HepG2 (cell line): ENCODE measurements at regions not wholly inside any gene's neighbourhood (a gene's known extent, or its start where the extent isn't known, plus 50 kb on each side); places are given as distances from the start of the nearest gene placed in this dataset.
"Not testable (repeated sequence)": the region's sequence is repeated elsewhere in the genome, so short reads cannot be mapped to it uniquely, and the experiment has no call there.

Experiments
- ATAC-seq: fragments of 200-7000 bp; cut with Tn5 transposase; 3 replicates; pipeline ENCODE4 v1.9.1; 2020; ENCODE audit warnings: mild to moderate bottlenecking, moderate library complexity
- BruUV-seq: library from RNA; stranded (reverse); fragments of 400-500 nt; replicated peaks from 2 replicates; lab custom pipeline; 2021; lab: Mats Ljungman, UMichigan
- CTCF ChIA-PET: fragments of 300-600 bp; formaldehyde crosslinking; extraction: SDS; loops from one replicate; lab custom pipeline; 2021; ENCODE audit warnings: low total read pairs, inconsistent platforms, low intra/inter-chr PET ratio; lab: Yijun Ruan, JAX
- POLR2A ChIA-PET: fragments of 350-600 bp; sonication (Branson Sonifier 250); formaldehyde crosslinking; loops from one replicate; lab custom pipeline; 2020; ENCODE audit warnings: antibody characterized with exemption, inconsistent platforms; lab: Yijun Ruan, JAX
- DNase-seq: peaks from one replicate; pipeline ENCODE4 v3.0.0-alpha.2; 2015; ENCODE audit warnings: low spot score
- FAIRE-seq: peaks from 3 replicates; lab custom pipeline; 2011; peaks lifted over from hg19 to GRCh38; lab: Jason Lieb, UNC
- H2AFZ ChIP-seq: one replicate; pipeline ENCODE4 v1.6.1; 2011; ENCODE audit warnings: low read length, inconsistent platforms
- H3K27ac ChIP-seq: fragments of 300-600 bp; 3 replicates; pipeline ENCODE4 v1.8.0; 2011; ENCODE audit warnings: mixed run types, mild to moderate bottlenecking, mixed read lengths, low read length, inconsistent platforms; ENCODE audit not compliant: insufficient read depth; ENCODE audit errors: extremely low read length
- H3K27me3 ChIP-seq, 2 experiments: fragments of 200-600 bp in 1 of 2; 2 replicates in 1 of 2; 3 replicates in 1 of 2; pipeline versions ENCODE4 v1.6.0 to v1.8.0; 2011; ENCODE audit warnings: low read length in 2 of 2, mild to moderate bottlenecking in 2 of 2, moderate library complexity in 2 of 2, inconsistent platforms in 1 of 2; ENCODE audit not compliant: insufficient read depth in 2 of 2, control insufficient read depth in 1 of 2
- H3K36me3 ChIP-seq, 2 experiments: fragments of 200-600 bp in 1 of 2; replicated peaks in 1 of 2; 2 replicates in 1 of 2; 3 replicates in 1 of 2; pipeline versions ENCODE4 v1.5.1 to v1.8.0; 2011; ENCODE audit warnings: low read length in 2 of 2, inconsistent platforms in 1 of 2; ENCODE audit not compliant: insufficient read depth in 2 of 2, control insufficient read depth in 1 of 2
- H3K4me1 ChIP-seq: 2 replicates; pipeline ENCODE4 v1.5.1; 2012; ENCODE audit warnings: low read length, inconsistent platforms; ENCODE audit not compliant: insufficient read depth
- H3K4me2 ChIP-seq: 2 replicates; pipeline ENCODE4 v1.6.0; 2011; ENCODE audit warnings: low read depth, low read length, inconsistent platforms
- H3K4me3 ChIP-seq, 3 experiments: fragments of 200-600 bp in 1 of 3; sonication (generic), shearing (Covaris generic) in 1 of 3; replicated peaks in 1 of 3; 2 replicates each; pipeline ENCODE4 v1.5.1; 2011 to 2016; ENCODE audit warnings: low read length in 3 of 3, inconsistent platforms in 2 of 3, low read depth in 2 of 3, mild to moderate bottlenecking in 2 of 3, control low read depth in 1 of 3, mixed read lengths in 1 of 3; ENCODE audit not compliant: insufficient read depth in 1 of 3
- H3K79me2 ChIP-seq: one replicate; pipeline ENCODE4 v1.6.1; 2011; ENCODE audit warnings: low read length, inconsistent platforms; ENCODE audit not compliant: insufficient read depth
- H3K9ac ChIP-seq: 2 replicates; pipeline ENCODE4 v1.6.0; 2011; ENCODE audit warnings: mild to moderate bottlenecking, low read depth, low read length, inconsistent platforms; ENCODE audit not compliant: insufficient read depth
- H3K9me3 ChIP-seq: 2 replicates; pipeline ENCODE4 v1.5.1; 2012; ENCODE audit warnings: mild to moderate bottlenecking, low read length
- H4K20me1 ChIP-seq: 2 replicates; pipeline ENCODE4 v1.6.0; 2011; ENCODE audit warnings: inconsistent platforms, mild to moderate bottlenecking, low read length, moderate library complexity; ENCODE audit not compliant: insufficient read depth
- DBP ChIP-seq: sonication (generic); formaldehyde crosslinking; IDR thresholded peaks from 2 replicates; pipeline ENCODE4 v1.4.0; 2020; ENCODE audit warnings: missing genetic modification reagents; ENCODE audit errors: not compliant biosample characterization
- NCOR1 ChIP-seq: fragments of 200-600 bp; sonication (generic); IDR thresholded peaks from 2 replicates; pipeline ENCODE4 v1.7.0; 2017; ENCODE audit warnings: antibody characterized with exemption, low read length, borderline replicate concordance
- NRL ChIP-seq: sonication (generic); formaldehyde crosslinking; IDR thresholded peaks from 2 replicates; pipeline ENCODE4 v1.5.0; 2020; ENCODE audit warnings: missing genetic modification reagents, mild to moderate bottlenecking, moderate library complexity, borderline replicate concordance
- RBM39 ChIP-seq: fragments of 200-400 bp; formaldehyde crosslinking; IDR thresholded peaks from one replicate; pipeline ENCODE4 v1.6.1; 2018; ENCODE audit warnings: antibody characterized with exemption, mild to moderate bottlenecking, low read depth, low read length; ENCODE audit not compliant: poor library complexity, severe bottlenecking
- SKI ChIP-seq: fragments of 450-650 bp; IDR thresholded peaks from one replicate; pipeline ENCODE4 v1.6.1; 2018; ENCODE audit warnings: mild to moderate bottlenecking; ENCODE audit not compliant: partially characterized antibody
- TFDP2 ChIP-seq: sonication (generic); formaldehyde crosslinking; IDR thresholded peaks from 2 replicates; pipeline ENCODE4 v1.4.0; 2020; ENCODE audit warnings: missing genetic modification reagents
- TRIM22 ChIP-seq: fragments of 450-650 bp; IDR thresholded peaks from 2 replicates; pipeline ENCODE4 v1.6.1; 2017
- ZBTB37 ChIP-seq: sonication (generic); formaldehyde crosslinking; IDR thresholded peaks from 2 replicates; pipeline ENCODE4 v1.4.0; 2020; ENCODE audit warnings: mild to moderate bottlenecking, missing genetic modification reagents
- ZNF619 ChIP-seq: sonication (generic); formaldehyde crosslinking; IDR thresholded peaks from 2 replicates; pipeline ENCODE4 v1.4.0; 2020; ENCODE audit warnings: mild to moderate bottlenecking, missing genetic modification reagents
- ZNF83 ChIP-seq: sonication (generic); formaldehyde crosslinking; IDR thresholded peaks from 2 replicates; pipeline ENCODE4 v1.4.0; 2020; ENCODE audit warnings: missing genetic modification reagents, mild to moderate bottlenecking, borderline replicate concordance
- ZNF850 ChIP-seq: sonication (generic); formaldehyde crosslinking; conservative IDR thresholded peaks from 2 replicates; pipeline ENCODE4 v1.9.0; 2021; ENCODE audit warnings: mild to moderate bottlenecking, missing genetic modification reagents
- WGBS: methylation state at CpG from one replicate; pipeline ENCODE4 v1.1.6; 2017; ENCODE audit warnings: low lambda C conversion rate; 5-methylcytosine and 5-hydroxymethylcytosine counted together
- in situ Hi-C: cut with HindIII; loops from 2 replicates; pipeline ENCODE4 v1.10.0; 2017; ENCODE audit warnings: low pct_unique_long_range_greater_than_20kb; ENCODE audit not compliant: extremely low pct_ligation_motif_present
- intact Hi-C: fragments of 100-400 bp; cut with micrococcal nuclease; formaldehyde crosslinking; loops from one replicate; pipeline ENCODE4 v1.10.0; 2022; ENCODE audit not compliant: unreplicated experiment

- TF ChIP-seq ZBTB37 (no peak), SKI (no peak), ZNF83 (no peak)
Measured at GRCh38 chr5:179451828-179452196, 98.5 kb upstream of the RUFY1 start (continued).

GRCh38 chr5:179451114-179451827 lies 99.1 kb upstream of the RUFY1 start:
- Histone ChIP-seq H3K79me2 (no peaks in the 10 kb centered on the region), H3K27me3 (peaks cover 5 to 19% of the 10 kb centered on the region in 2 experiments; a peak in 3 of 5 replicates), H3K4me2 (no peak overlapping the region), H3K4me3 (no peak overlapping the region), H3K4me1 (no peaks in the 10 kb centered on the region), H3K27ac (no peak overlapping the region), H3K9me3 (peaks cover 2% of the 10 kb centered on the region; the same call in 1 of the 2 replicates), H2AFZ (no peak overlapping the region)
- BruUV-seq, result no TSS peak
- POLR2A ChIA-PET, result no interaction called here
- 6% methylated on average over 11 of the region's 15 CpGs for WGBS
- intact Hi-C loops, result no loop called here
- ATAC-seq (no peak), DNase-seq (no peak)
- CTCF ChIA-PET, result no interaction called here
- TF ChIP-seq TRIM22 (no peak), RBM39 (no peak), ZNF850 (CRISPR knock-in tag) (no peak), NCOR1 (no peak), ZNF619 (CRISPR knock-in tag) (no peak), TFDP2 (CRISPR knock-in tag) (no peak), NRL (no peak), DBP (CRISPR knock-in tag) (no peak)
- TF ChIP-seq, all 625 proteins: peak for 0
- in situ Hi-C loops, result no loop called here
- H3K9ac ChIP-seq, result no peak overlapping the region
- no peaks in the 10 kb centered on the region for H4K20me1 ChIP-seq
- no peak for FAIRE-seq
- H3K36me3 ChIP-seq, result no peaks in the 10 kb centered on the region

GRCh38 chr5:179449950-179450349 lies 100.4 kb upstream of the RUFY1 start:
- H3K4me3 ChIP-seq, H3K27ac ChIP-seq, CTCF ChIA-PET, in situ Hi-C loops, BruUV-seq, intact Hi-C loops, H3K4me2 ChIP-seq, ATAC-seq, H2AFZ ChIP-seq, FAIRE-seq, H3K9ac ChIP-seq, H3K4me1 ChIP-seq, H3K9me3 ChIP-seq, DNase-seq, H3K36me3 ChIP-seq, H3K79me2 ChIP-seq, H4K20me1 ChIP-seq, POLR2A ChIA-PET: not testable (repeated sequence)
- peaks cover 5 to 26% of the 10 kb centered on the region in 2 experiments; a peak in 3 of 5 replicates for H3K27me3 ChIP-seq
- WGBS, result 0% methylated on average over 3 of the region's 4 CpGs
